H1 (cell line): ENCODE measurements at regions not wholly inside any gene's neighbourhood (a gene's known extent, or its start where the extent isn't known, plus 50 kb on each side); places are given as distances from the start of the nearest gene placed in this dataset.

ENCODE experiments used
- ATF3 ChIP-seq: IDR thresholded peaks from 2 replicates; pipeline ENCODE4 v1.6.1; 2011; ENCODE audit warnings: low read depth, mild to moderate bottlenecking, low read length; ENCODE audit not compliant: insufficient read depth
- EP300 ChIP-seq, 2 experiments: IDR thresholded peaks; 1 replicate in 1 of 2; 2 replicates in 1 of 2; pipeline ENCODE4 v1.6.1; 2011 to 2012; ENCODE audit warnings: low read depth in 2 of 2, low read length in 2 of 2, mild to moderate bottlenecking in 2 of 2, borderline replicate concordance in 1 of 2, inconsistent platforms in 1 of 2, moderate library complexity in 1 of 2
- TF ChIP-seq, protein P1 (sequence below): fragments of 300-600 bp; sonication (generic); IDR thresholded peaks from 2 replicates; pipeline ENCODE4 v1.7.1; 2012; ENCODE audit warnings: low read length, moderate library complexity, mild to moderate bottlenecking, inconsistent platforms; ENCODE audit not compliant: insufficient replicate concordance

DNA sequence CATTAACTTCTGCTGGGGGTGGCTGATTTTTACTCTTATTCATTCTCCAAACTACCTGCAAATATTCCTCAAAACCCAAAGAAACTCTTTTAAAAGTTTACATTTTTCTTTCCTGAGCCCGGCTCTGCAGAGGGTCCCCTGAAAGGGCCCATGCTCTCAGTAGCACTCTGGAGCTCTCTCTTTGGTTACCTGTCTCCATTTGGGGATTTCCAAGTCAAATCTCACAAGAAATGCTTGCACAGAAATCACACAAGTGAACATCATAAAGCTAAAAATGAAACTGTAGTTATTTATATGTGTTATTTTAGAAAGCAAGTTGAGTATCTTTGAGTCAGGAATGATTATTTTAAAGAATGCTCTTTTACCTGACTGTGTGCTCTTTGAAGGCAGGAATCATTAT lies 174.5 kb upstream of the PLXNA2 start (continued):
- TF ChIP-seq, protein P1, sequence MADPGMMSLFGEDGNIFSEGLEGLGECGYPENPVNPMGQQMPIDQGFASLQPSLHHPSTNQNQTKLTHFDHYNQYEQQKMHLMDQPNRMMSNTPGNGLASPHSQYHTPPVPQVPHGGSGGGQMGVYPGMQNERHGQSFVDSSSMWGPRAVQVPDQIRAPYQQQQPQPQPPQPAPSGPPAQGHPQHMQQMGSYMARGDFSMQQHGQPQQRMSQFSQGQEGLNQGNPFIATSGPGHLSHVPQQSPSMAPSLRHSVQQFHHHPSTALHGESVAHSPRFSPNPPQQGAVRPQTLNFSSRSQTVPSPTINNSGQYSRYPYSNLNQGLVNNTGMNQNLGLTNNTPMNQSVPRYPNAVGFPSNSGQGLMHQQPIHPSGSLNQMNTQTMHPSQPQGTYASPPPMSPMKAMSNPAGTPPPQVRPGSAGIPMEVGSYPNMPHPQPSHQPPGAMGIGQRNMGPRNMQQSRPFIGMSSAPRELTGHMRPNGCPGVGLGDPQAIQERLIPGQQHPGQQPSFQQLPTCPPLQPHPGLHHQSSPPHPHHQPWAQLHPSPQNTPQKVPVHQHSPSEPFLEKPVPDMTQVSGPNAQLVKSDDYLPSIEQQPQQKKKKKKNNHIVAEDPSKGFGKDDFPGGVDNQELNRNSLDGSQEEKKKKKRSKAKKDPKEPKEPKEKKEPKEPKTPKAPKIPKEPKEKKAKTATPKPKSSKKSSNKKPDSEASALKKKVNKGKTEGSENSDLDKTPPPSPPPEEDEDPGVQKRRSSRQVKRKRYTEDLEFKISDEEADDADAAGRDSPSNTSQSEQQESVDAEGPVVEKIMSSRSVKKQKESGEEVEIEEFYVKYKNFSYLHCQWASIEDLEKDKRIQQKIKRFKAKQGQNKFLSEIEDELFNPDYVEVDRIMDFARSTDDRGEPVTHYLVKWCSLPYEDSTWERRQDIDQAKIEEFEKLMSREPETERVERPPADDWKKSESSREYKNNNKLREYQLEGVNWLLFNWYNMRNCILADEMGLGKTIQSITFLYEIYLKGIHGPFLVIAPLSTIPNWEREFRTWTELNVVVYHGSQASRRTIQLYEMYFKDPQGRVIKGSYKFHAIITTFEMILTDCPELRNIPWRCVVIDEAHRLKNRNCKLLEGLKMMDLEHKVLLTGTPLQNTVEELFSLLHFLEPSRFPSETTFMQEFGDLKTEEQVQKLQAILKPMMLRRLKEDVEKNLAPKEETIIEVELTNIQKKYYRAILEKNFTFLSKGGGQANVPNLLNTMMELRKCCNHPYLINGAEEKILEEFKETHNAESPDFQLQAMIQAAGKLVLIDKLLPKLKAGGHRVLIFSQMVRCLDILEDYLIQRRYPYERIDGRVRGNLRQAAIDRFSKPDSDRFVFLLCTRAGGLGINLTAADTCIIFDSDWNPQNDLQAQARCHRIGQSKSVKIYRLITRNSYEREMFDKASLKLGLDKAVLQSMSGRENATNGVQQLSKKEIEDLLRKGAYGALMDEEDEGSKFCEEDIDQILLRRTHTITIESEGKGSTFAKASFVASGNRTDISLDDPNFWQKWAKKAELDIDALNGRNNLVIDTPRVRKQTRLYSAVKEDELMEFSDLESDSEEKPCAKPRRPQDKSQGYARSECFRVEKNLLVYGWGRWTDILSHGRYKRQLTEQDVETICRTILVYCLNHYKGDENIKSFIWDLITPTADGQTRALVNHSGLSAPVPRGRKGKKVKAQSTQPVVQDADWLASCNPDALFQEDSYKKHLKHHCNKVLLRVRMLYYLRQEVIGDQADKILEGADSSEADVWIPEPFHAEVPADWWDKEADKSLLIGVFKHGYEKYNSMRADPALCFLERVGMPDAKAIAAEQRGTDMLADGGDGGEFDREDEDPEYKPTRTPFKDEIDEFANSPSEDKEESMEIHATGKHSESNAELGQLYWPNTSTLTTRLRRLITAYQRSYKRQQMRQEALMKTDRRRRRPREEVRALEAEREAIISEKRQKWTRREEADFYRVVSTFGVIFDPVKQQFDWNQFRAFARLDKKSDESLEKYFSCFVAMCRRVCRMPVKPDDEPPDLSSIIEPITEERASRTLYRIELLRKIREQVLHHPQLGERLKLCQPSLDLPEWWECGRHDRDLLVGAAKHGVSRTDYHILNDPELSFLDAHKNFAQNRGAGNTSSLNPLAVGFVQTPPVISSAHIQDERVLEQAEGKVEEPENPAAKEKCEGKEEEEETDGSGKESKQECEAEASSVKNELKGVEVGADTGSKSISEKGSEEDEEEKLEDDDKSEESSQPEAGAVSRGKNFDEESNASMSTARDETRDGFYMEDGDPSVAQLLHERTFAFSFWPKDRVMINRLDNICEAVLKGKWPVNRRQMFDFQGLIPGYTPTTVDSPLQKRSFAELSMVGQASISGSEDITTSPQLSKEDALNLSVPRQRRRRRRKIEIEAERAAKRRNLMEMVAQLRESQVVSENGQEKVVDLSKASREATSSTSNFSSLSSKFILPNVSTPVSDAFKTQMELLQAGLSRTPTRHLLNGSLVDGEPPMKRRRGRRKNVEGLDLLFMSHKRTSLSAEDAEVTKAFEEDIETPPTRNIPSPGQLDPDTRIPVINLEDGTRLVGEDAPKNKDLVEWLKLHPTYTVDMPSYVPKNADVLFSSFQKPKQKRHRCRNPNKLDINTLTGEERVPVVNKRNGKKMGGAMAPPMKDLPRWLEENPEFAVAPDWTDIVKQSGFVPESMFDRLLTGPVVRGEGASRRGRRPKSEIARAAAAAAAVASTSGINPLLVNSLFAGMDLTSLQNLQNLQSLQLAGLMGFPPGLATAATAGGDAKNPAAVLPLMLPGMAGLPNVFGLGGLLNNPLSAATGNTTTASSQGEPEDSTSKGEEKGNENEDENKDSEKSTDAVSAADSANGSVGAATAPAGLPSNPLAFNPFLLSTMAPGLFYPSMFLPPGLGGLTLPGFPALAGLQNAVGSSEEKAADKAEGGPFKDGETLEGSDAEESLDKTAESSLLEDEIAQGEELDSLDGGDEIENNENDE: no peak
- TF ChIP-seq EP300 (IDR thresholded peaks at IDR 0.05; ENCODE audit: borderline replicate concordance in 1 of 2, low read depth in 2 of 2, low read length in 2 of 2) (no peak), ATF3 (no peak)
